Endothelial cell of umbilical vein (primary cell): ENCODE measurements at regions not wholly inside any gene's neighbourhood (a gene's known extent, or its start where the extent isn't known, plus 50 kb on each side); places are given as distances from the start of the nearest gene placed in this dataset.

ENCODE experiments used
- BruUV-seq: library from RNA; stranded (reverse); fragments of 400-500 nt; replicated peaks from 2 replicates; lab custom pipeline; 2021; lab: Mats Ljungman, UMichigan
- CTCF ChIA-PET: fragments of 300-600, 350-600 bp; sonication (Branson Sonifier 250); formaldehyde crosslinking; loops from one replicate; lab custom pipeline; 2021; ENCODE audit warnings: antibody characterized with exemption, inconsistent platforms; lab: Charles Lee
- POLR2A ChIA-PET: fragments of 300-600, 350-600 bp; sonication (Branson Sonifier 250); formaldehyde crosslinking; loops from one replicate; lab custom pipeline; 2021; ENCODE audit warnings: antibody characterized with exemption, inconsistent platforms; lab: Charles Lee
- DNase-seq: peaks from one replicate; pipeline ENCODE4 v3.0.0-alpha.2; 2011; ENCODE audit warnings: low read depth, low spot score
- FAIRE-seq: peaks from 2 replicates; lab custom pipeline; 2011; peaks lifted over from hg19 to GRCh38; lab: Jason Lieb, UNC
- H2AFZ ChIP-seq: 2 replicates; pipeline ENCODE4 v1.6.0; 2012; ENCODE audit warnings: low read depth, low read length, control low read depth, inconsistent platforms
- H3K27ac ChIP-seq: 2 replicates; pipeline ENCODE4 v1.5.1; 2011; ENCODE audit warnings: low read depth, mild to moderate bottlenecking, control low read depth, low read length, moderate library complexity; ENCODE audit not compliant: insufficient read depth
- H3K27me3 ChIP-seq, 2 experiments: 2 replicates each; pipeline versions ENCODE4 v1.6.0 to v1.6.1; 2011; ENCODE audit warnings: low read length in 2 of 2, mixed read lengths in 1 of 2; ENCODE audit not compliant: control insufficient read depth in 2 of 2, insufficient read depth in 2 of 2
- H3K36me3 ChIP-seq, 2 experiments: 2 replicates in 1 of 2; 3 replicates in 1 of 2; pipeline ENCODE4 v1.5.1; 2011; ENCODE audit warnings: low read length in 2 of 2, mild to moderate bottlenecking in 1 of 2, moderate library complexity in 1 of 2; ENCODE audit not compliant: control insufficient read depth in 2 of 2, insufficient read depth in 2 of 2; ENCODE audit errors: extremely low read depth in 1 of 2
- H3K4me1 ChIP-seq: 3 replicates; pipeline ENCODE4 v1.5.1; 2011; ENCODE audit warnings: mild to moderate bottlenecking, low read length; ENCODE audit not compliant: control insufficient read depth, insufficient read depth; ENCODE audit errors: extremely low read depth
- H3K4me2 ChIP-seq: 2 replicates; pipeline ENCODE4 v1.6.1; 2011; ENCODE audit warnings: low read length, control low read depth, mixed read lengths; ENCODE audit not compliant: insufficient read depth
- H3K4me3 ChIP-seq, 3 experiments: fragments of 200-600 bp in 1 of 3; sonication (generic), shearing (Covaris generic) in 1 of 3; replicated peaks in 1 of 3; 2 replicates each; pipeline ENCODE4 v1.5.1; 2011 to 2016; ENCODE audit warnings: control low read depth in 3 of 3, low read length in 3 of 3, mild to moderate bottlenecking in 2 of 3, inconsistent platforms in 1 of 3, low read depth in 1 of 3, moderate library complexity in 1 of 3; ENCODE audit not compliant: insufficient read depth in 1 of 3
- H3K79me2 ChIP-seq: 2 replicates; pipeline ENCODE4 v1.6.0; 2012; ENCODE audit warnings: low read length, inconsistent platforms; ENCODE audit not compliant: control insufficient read depth, insufficient read depth
- H3K9ac ChIP-seq: replicated peaks from 2 replicates; pipeline ENCODE3; 2011; ENCODE audit warnings: low read length, control low read depth; ENCODE audit not compliant: insufficient read depth; ENCODE audit errors: extremely low read depth
- H3K9me1 ChIP-seq: replicated peaks from 3 replicates; pipeline ENCODE4 v1.6.0; 2011; ENCODE audit warnings: mild to moderate bottlenecking, low read length; ENCODE audit not compliant: control insufficient read depth, insufficient read depth; ENCODE audit errors: extremely low read depth
- H3K9me3 ChIP-seq: replicated peaks from 2 replicates; pipeline ENCODE4 v1.5.1; 2012; ENCODE audit warnings: low read length, inconsistent platforms; ENCODE audit not compliant: control insufficient read depth, insufficient read depth
- H4K20me1 ChIP-seq: replicated peaks from 2 replicates; pipeline ENCODE3; 2011; ENCODE audit warnings: mild to moderate bottlenecking, low read length; ENCODE audit not compliant: control insufficient read depth, insufficient read depth; ENCODE audit errors: extremely low read depth
- EZH2 ChIP-seq: IDR thresholded peaks from 2 replicates; pipeline ENCODE4 v1.6.1; 2012; ENCODE audit warnings: borderline replicate concordance, low read depth, mild to moderate bottlenecking, moderate library complexity, low read length, inconsistent platforms; ENCODE audit not compliant: severe bottlenecking
- FOS ChIP-seq: IDR thresholded peaks from 2 replicates; pipeline ENCODE4 v1.6.1; 2011; ENCODE audit warnings: mild to moderate bottlenecking, low read length, moderate library complexity, borderline replicate concordance; ENCODE audit not compliant: insufficient read depth
- GATA2 ChIP-seq: IDR thresholded peaks from 2 replicates; pipeline ENCODE4 v1.7.0; 2011; ENCODE audit warnings: low read depth, mild to moderate bottlenecking, moderate library complexity, mixed read lengths, low read length; ENCODE audit not compliant: insufficient read length, insufficient read depth
- JUN ChIP-seq: IDR thresholded peaks from 2 replicates; pipeline ENCODE4 v1.6.1; 2011; ENCODE audit warnings: borderline replicate concordance, low read depth; ENCODE audit not compliant: insufficient read length, insufficient read depth
- MYC ChIP-seq: IDR thresholded peaks from one replicate; pipeline ENCODE4 v1.6.1; 2011; ENCODE audit warnings: mild to moderate bottlenecking, low read depth, low read length
- POLR2A ChIP-seq: IDR thresholded peaks from 2 replicates; pipeline ENCODE4 v1.6.1; 2012; ENCODE audit warnings: low read depth, mild to moderate bottlenecking, control low read depth, low read length
- POLR2AphosphoS5 ChIP-seq: IDR thresholded peaks from 2 replicates; pipeline ENCODE4 v1.6.1; 2012; ENCODE audit warnings: low read depth, mild to moderate bottlenecking, control low read depth, low read length, moderate library complexity; ENCODE audit not compliant: insufficient read depth
- dilution Hi-C: fragments of 300-500 bp; cut with MboI; formaldehyde crosslinking; loops from one replicate; pipeline ENCODE4 v1.15.0; 2019; ENCODE audit warnings: low sequenced_read_pairs; ENCODE audit not compliant: extremely low pct_ligation_motif_present
- intact Hi-C: fragments of 100-400 bp; cut with micrococcal nuclease; formaldehyde crosslinking; loops from one replicate; pipeline ENCODE4 v1.10.0; 2022
- TF ChIP-seq, protein P1 (sequence below): IDR thresholded peaks from 2 replicates; pipeline ENCODE4 v1.6.1; 2011; ENCODE audit not compliant: insufficient read depth, insufficient read length
- TF ChIP-seq, protein P2 (sequence below), 2 donors: IDR thresholded peaks; 1 replicate in 1 of 2; 2 replicates in 1 of 2; pipeline ENCODE4 v1.5.1; 2011; ENCODE audit warnings: low read length in 2 of 2, mild to moderate bottlenecking in 2 of 2, moderate library complexity in 2 of 2, control low read depth in 1 of 2, inconsistent platforms in 1 of 2, low read depth in 1 of 2; ENCODE audit not compliant: insufficient read depth in 1 of 2; ENCODE audit errors: extremely low read depth in 1 of 2

DNA sequence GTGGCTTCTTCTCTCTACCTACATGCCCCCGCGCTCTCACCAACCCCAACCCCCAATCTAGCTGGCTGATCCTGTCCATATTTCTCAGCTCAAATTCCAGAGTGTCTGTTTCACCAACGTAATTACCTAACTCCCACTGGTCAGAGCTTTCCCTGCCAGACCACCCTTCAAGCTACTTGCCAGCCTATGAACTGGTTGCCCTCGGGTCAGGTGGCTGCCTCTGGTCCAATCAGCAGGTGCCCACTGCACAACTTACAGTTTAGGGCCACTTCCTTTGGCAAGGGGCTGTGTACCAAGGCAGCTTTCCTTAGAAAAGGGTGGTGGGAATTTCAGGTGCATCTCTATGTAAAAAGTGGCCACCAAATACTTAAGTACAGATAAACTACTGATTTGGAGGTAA, 92.2 kb upstream of the SLC30A5 start:
- H3K4me2 ChIP-seq = no peak overlapping the region
- H3K27ac ChIP-seq = no peak overlapping the region
- DNase-seq (no peak), FAIRE-seq (no peak)
- H4K20me1 ChIP-seq = no peaks in the 10 kb centered on the region
- CTCF ChIA-PET = no interaction called here
- H3K79me2 ChIP-seq = no peaks in the 10 kb centered on the region
- TF ChIP-seq POLR2AphosphoS5 (no peak), FOS (no peak), MYC (no peak), JUN (no peak), GATA2 (no peak), EZH2 (no peak)
- TF ChIP-seq, protein P1, sequence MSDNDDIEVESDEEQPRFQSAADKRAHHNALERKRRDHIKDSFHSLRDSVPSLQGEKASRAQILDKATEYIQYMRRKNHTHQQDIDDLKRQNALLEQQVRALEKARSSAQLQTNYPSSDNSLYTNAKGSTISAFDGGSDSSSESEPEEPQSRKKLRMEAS = no peak
- intact Hi-C loops = no loop called here
- no peaks in the 10 kb centered on the region for H3K36me3 ChIP-seq
- no peaks in the 10 kb centered on the region for H3K9me1 ChIP-seq
- H3K4me1 ChIP-seq = no peaks in the 10 kb centered on the region
- dilution Hi-C loops = no loop called here
- BruUV-seq = no TSS peak
- H2AFZ ChIP-seq = no peak overlapping the region
- no peaks in the 10 kb centered on the region for H3K9me3 ChIP-seq
- no peak overlapping the region for H3K9ac ChIP-seq
- POLR2A ChIA-PET = no interaction called here
- H3K27me3 ChIP-seq = peaks cover 0 to 2% of the 10 kb centered on the region in 2 experiments
- H3K4me3 ChIP-seq = no peak overlapping the region

DNA sequence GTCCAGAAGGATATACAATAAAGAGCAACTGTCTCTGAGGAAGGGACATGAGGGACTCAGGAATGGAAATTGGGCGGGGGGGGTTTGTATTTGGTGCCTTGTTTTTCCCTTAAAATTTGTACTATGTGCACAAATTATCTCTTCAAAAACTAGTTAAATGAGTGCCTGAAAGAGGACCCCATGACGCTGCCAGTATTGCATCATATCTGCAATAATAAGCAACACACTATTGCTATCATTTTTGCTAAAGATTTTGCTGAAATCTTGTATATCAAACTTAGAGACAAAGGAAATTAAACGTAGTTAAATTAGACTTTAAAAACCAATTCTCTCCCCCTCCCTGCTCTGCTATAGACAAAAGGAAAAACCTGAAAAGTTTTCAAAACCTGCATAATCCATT, 89.7 kb upstream of the SLC30A5 start:
- intact Hi-C loops (no loop called here), dilution Hi-C loops (no loop called here)
- ChIA-PET POLR2A (no interaction called here), CTCF (no interaction called here)
- H3K4me2 ChIP-seq = no peak overlapping the region
- H3K27me3 ChIP-seq = peaks cover 4 to 7% of the 10 kb centered on the region in 2 experiments
- H3K9me1 ChIP-seq = no peaks in the 10 kb centered on the region
- no TSS peak for BruUV-seq
- no peak overlapping the region for H2AFZ ChIP-seq
- no peaks in the 10 kb centered on the region for H3K36me3 ChIP-seq
- H3K27ac ChIP-seq = no peak overlapping the region
- DNase-seq (no peak), FAIRE-seq (no peak)
- H3K4me3 ChIP-seq = no peak overlapping the region
- H3K79me2 ChIP-seq = no peaks in the 10 kb centered on the region
- H3K4me1 ChIP-seq = no peaks in the 10 kb centered on the region
- no peak overlapping the region for H3K9ac ChIP-seq
- H3K9me3 ChIP-seq = no peaks in the 10 kb centered on the region
- H4K20me1 ChIP-seq = no peaks in the 10 kb centered on the region
- no peak for TF ChIP-seq MYC
- TF ChIP-seq FOS = no peak
- TF ChIP-seq GATA2 = no peak
- TF ChIP-seq JUN = no peak
- no peak for TF ChIP-seq POLR2A
- TF ChIP-seq, protein P2, sequence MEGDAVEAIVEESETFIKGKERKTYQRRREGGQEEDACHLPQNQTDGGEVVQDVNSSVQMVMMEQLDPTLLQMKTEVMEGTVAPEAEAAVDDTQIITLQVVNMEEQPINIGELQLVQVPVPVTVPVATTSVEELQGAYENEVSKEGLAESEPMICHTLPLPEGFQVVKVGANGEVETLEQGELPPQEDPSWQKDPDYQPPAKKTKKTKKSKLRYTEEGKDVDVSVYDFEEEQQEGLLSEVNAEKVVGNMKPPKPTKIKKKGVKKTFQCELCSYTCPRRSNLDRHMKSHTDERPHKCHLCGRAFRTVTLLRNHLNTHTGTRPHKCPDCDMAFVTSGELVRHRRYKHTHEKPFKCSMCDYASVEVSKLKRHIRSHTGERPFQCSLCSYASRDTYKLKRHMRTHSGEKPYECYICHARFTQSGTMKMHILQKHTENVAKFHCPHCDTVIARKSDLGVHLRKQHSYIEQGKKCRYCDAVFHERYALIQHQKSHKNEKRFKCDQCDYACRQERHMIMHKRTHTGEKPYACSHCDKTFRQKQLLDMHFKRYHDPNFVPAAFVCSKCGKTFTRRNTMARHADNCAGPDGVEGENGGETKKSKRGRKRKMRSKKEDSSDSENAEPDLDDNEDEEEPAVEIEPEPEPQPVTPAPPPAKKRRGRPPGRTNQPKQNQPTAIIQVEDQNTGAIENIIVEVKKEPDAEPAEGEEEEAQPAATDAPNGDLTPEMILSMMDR (IDR thresholded peaks at IDR 0.05; ENCODE audit: extremely low read depth in 1 of 2, insufficient read depth in 1 of 2, low read depth in 1 of 2, low read length in 2 of 2) = no peak
